K562 (cell line): ENCODE measurements at regions not wholly inside any gene's neighbourhood (a gene's known extent, or its start where the extent isn't known, plus 50 kb on each side); places are given as distances from the start of the nearest gene placed in this dataset.

Experiments used
- ATAC-seq: fragments of 200-7000 bp; cut with Tn5 transposase; 3 replicates; pipeline ENCODE4 v1.9.1; 2020; ENCODE audit warnings: moderate library complexity
- BruUV-seq: library from RNA; stranded (reverse); fragments of 400-500 nt; replicated peaks from 2 replicates; lab custom pipeline; 2021; lab: Mats Ljungman, UMichigan
- CTCF ChIA-PET: fragments of 300-600 bp; formaldehyde crosslinking; extraction: SDS; loops from one replicate; lab custom pipeline; 2021; ENCODE audit warnings: low intra/inter-chr PET ratio; lab: Yijun Ruan, JAX
- POLR2A ChIA-PET: fragments of 300-600, 350-650 bp; sonication (Branson Sonifier 250); formaldehyde crosslinking; extraction: SDS; loops from one replicate; lab custom pipeline; 2021; ENCODE audit warnings: antibody characterized with exemption, inconsistent platforms; lab: Yijun Ruan, JAX
- DNase-seq, 4 experiments: peaks; one replicate each; pipeline versions ENCODE4 v3.0.0 to v3.0.0-alpha.2; 2011 to 2018; ENCODE audit warnings: low spot score in 3 of 4, mixed read lengths in 3 of 4; ENCODE audit errors: extremely low read depth in 1 of 4
- FAIRE-seq: peaks from 2 replicates; lab custom pipeline; 2011; peaks lifted over from hg19 to GRCh38; lab: Jason Lieb, UNC
- H2AFZ ChIP-seq: 2 replicates; pipeline ENCODE4 v1.6.0; 2011; ENCODE audit warnings: low read depth, low read length, control low read depth, inconsistent platforms
- H3K27ac ChIP-seq: fragments of 200-600 bp; 3 replicates; pipeline ENCODE4 v1.8.0; 2011; ENCODE audit warnings: low read depth, mild to moderate bottlenecking, control low read depth, inconsistent platforms, low read length, moderate library complexity, mixed read lengths; ENCODE audit errors: extremely low read depth
- H3K27me3 ChIP-seq, 2 experiments: fragments of 300-600 bp in 1 of 2; 2 replicates in 1 of 2; 3 replicates in 1 of 2; pipeline versions ENCODE4 v1.6.0 to v1.8.0; 2011; ENCODE audit warnings: inconsistent platforms in 2 of 2, low read length in 2 of 2, mild to moderate bottlenecking in 1 of 2, mixed read lengths in 1 of 2, moderate library complexity in 1 of 2; ENCODE audit not compliant: control insufficient read depth in 2 of 2, insufficient read depth in 2 of 2
- H3K36me3 ChIP-seq: fragments of 300-600 bp; 3 replicates; pipeline ENCODE4 v1.8.0; 2011; ENCODE audit warnings: mild to moderate bottlenecking, low read length, inconsistent platforms; ENCODE audit not compliant: control insufficient read depth, insufficient read depth
- H3K4me1 ChIP-seq, 2 experiments: fragments of 200-600 bp in 1 of 2; replicated peaks in 1 of 2; 2 replicates in 1 of 2; 3 replicates in 1 of 2; pipeline versions ENCODE4 v1.5.1 to v1.8.0; 2011; ENCODE audit warnings: inconsistent platforms in 2 of 2, low read length in 2 of 2, mild to moderate bottlenecking in 1 of 2, mixed read lengths in 1 of 2, moderate library complexity in 1 of 2; ENCODE audit not compliant: control insufficient read depth in 2 of 2, insufficient read depth in 2 of 2
- H3K4me2 ChIP-seq: 2 replicates; pipeline ENCODE4 v1.6.1; 2011; ENCODE audit warnings: low read length, control low read depth, inconsistent platforms, mixed read lengths; ENCODE audit not compliant: insufficient read depth
- H3K4me3 ChIP-seq: fragments of 200-600 bp; sonication (generic), shearing (Covaris generic); 2 replicates; pipeline ENCODE4 v1.5.1; 2016; ENCODE audit warnings: control low read depth, inconsistent platforms
- H3K79me2 ChIP-seq: fragments of 200-600 bp; 3 replicates; pipeline ENCODE4 v1.8.0; 2011; ENCODE audit warnings: low read length, inconsistent platforms; ENCODE audit not compliant: control insufficient read depth, insufficient read depth
- H3K9ac ChIP-seq, 2 experiments: 2 replicates each; pipeline versions ENCODE4 v1.6.0 to v1.6.1; 2011; ENCODE audit warnings: low read depth in 2 of 2, low read length in 2 of 2, control low read depth in 1 of 2, inconsistent platforms in 1 of 2, mild to moderate bottlenecking in 1 of 2, mixed read lengths in 1 of 2; ENCODE audit not compliant: insufficient read depth in 1 of 2
- H3K9me1 ChIP-seq: one replicate; pipeline ENCODE4 v1.6.0; 2011; ENCODE audit warnings: inconsistent platforms, mild to moderate bottlenecking, low read length, moderate library complexity; ENCODE audit not compliant: control insufficient read depth, insufficient read depth
- H3K9me3 ChIP-seq: replicated peaks from 2 replicates; pipeline ENCODE4 v1.5.1; 2011; ENCODE audit warnings: low read depth, low read length, inconsistent platforms; ENCODE audit not compliant: control insufficient read depth, insufficient read depth
- H4K20me1 ChIP-seq: replicated peaks from 2 replicates; pipeline ENCODE4 v1.6.1; 2011; ENCODE audit warnings: low read length, inconsistent platforms, mixed read lengths; ENCODE audit not compliant: control insufficient read depth, insufficient read depth
- CEBPB ChIP-seq: fragments of 450-650 bp; IDR thresholded peaks from 2 replicates; pipeline ENCODE4 v1.6.1; 2016; ENCODE audit warnings: missing genetic modification characterization, missing compliant biosample characterization
- CEBPG ChIP-seq, 3 experiments: fragments of 200-800 bp in 1 of 3; sonication (Bioruptor generic) in 1 of 3; sonication (generic) in 1 of 3; formaldehyde crosslinking in 1 of 3; IDR thresholded peaks in 2 of 3; conservative IDR thresholded peaks in 1 of 3; 2 replicates each; pipeline versions ENCODE4 v1.6.1 to v1.8.0; 2016 to 2022; ENCODE audit warnings: missing compliant biosample characterization in 2 of 3, missing genetic modification characterization in 2 of 3, mild to moderate bottlenecking in 1 of 3, missing genetic modification reagents in 1 of 3
- MEIS2 ChIP-seq: fragments of 450-650 bp; IDR thresholded peaks from 2 replicates; pipeline ENCODE4 v1.6.1; 2014; ENCODE audit warnings: mild to moderate bottlenecking; ENCODE audit not compliant: partially characterized antibody
- POU5F1 ChIP-seq: fragments of 150-350 bp; IDR thresholded peaks from 2 replicates; pipeline ENCODE4 v1.6.1; 2014; ENCODE audit warnings: borderline replicate concordance, low read length, low read depth, mild to moderate bottlenecking; ENCODE audit not compliant: partially characterized antibody
- RB1 ChIP-seq: fragments of 450-650 bp; IDR thresholded peaks from 2 replicates; pipeline ENCODE4 v1.6.1; 2017; ENCODE audit warnings: low read depth, mild to moderate bottlenecking
- TAF9B ChIP-seq: fragments of 450-650 bp; IDR thresholded peaks from 2 replicates; pipeline ENCODE4 v1.6.1; 2018; ENCODE audit warnings: mild to moderate bottlenecking; ENCODE audit not compliant: partially characterized antibody
- ZNF316 ChIP-seq: fragments of 450-650 bp; IDR thresholded peaks from 2 replicates; pipeline ENCODE4 v1.6.1; 2016
- ZNF707 ChIP-seq: fragments of 250-450 bp; sonication (Bioruptor Pico); conservative IDR thresholded peaks from 2 replicates; pipeline ENCODE4 v1.8.0; 2022; ENCODE audit warnings: inconsistent platforms, mild to moderate bottlenecking, moderate library complexity
- in situ Hi-C: fragments of 300-500 bp; cut with MboI; formaldehyde crosslinking; loops from 4 replicates; pipeline ENCODE4 v1.15.0; 2018; ENCODE audit warnings: inconsistent platforms, mixed read lengths
- intact Hi-C: fragments of 100-400 bp; cut with micrococcal nuclease; formaldehyde crosslinking; loops from 2 replicates; pipeline ENCODE4 v1.14.2; 2022
- TF ChIP-seq, protein P1 (sequence below): fragments of 450-650 bp; IDR thresholded peaks from 2 replicates; pipeline ENCODE4 v1.6.1; 2016
- TF ChIP-seq, protein P2 (sequence below): fragments of 450-650 bp; IDR thresholded peaks from 2 replicates; pipeline ENCODE4 v1.6.1; 2017; ENCODE audit warnings: mild to moderate bottlenecking, moderate library complexity
- TF ChIP-seq, protein P3 (sequence below): sonication (generic); formaldehyde crosslinking; IDR thresholded peaks from 2 replicates; pipeline ENCODE4 v1.8.1; 2022; ENCODE audit warnings: missing genetic modification reagents
- TF ChIP-seq, protein P4 (sequence below), 2 experiments: IDR thresholded peaks in 1 of 2; conservative IDR thresholded peaks in 1 of 2; 2 replicates each; pipeline ENCODE4 v1.6.1; 2016; ENCODE audit warnings: low read depth in 2 of 2, mild to moderate bottlenecking in 1 of 2, missing compliant biosample characterization in 1 of 2, missing genetic modification characterization in 1 of 2, moderate library complexity in 1 of 2
- TF ChIP-seq, protein P5 (sequence below), 2 experiments: fragments of 450-650 bp in 1 of 2; sonication (generic) in 1 of 2; formaldehyde crosslinking in 1 of 2; IDR thresholded peaks in 1 of 2; conservative IDR thresholded peaks in 1 of 2; 2 replicates each; pipeline versions ENCODE4 v1.6.1 to v1.8.1; 2016 to 2023; ENCODE audit warnings: mild to moderate bottlenecking in 2 of 2, moderate library complexity in 2 of 2, inconsistent platforms in 1 of 2, missing genetic modification reagents in 1 of 2

DNA sequence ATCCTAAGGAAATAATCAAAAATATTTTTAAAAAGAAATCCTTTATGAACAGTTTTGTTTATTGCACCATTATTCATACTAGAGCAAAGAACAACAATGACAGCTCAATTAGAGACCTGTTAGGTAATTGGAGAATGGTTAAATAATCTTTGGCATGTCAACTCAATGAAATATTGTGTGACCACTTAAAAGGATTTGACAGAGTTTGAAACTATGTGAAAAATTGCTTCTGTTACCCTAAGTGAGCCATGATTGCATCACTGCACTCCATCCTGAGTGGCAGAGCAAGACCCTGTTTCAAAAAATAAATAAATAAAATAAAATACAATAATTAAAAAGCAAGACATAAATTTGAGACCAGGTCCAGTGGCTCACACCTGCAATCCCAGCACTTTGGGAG, 66.1 kb upstream of the ATP8B1 start:
- Histone ChIP-seq H3K27me3 (no peaks in the 10 kb centered on the region), H4K20me1 (no peaks in the 10 kb centered on the region), H3K9me3 (no peaks in the 10 kb centered on the region), H3K36me3 (no peaks in the 10 kb centered on the region), H3K4me1 (no peaks in the 10 kb centered on the region), H2AFZ (no peak overlapping the region), H3K4me2 (no peak overlapping the region), H3K9me1 (no peaks in the 10 kb centered on the region), H3K79me2 (no peaks in the 10 kb centered on the region), H3K4me3 (no peak overlapping the region), H3K27ac (no peak overlapping the region), H3K9ac (no peak overlapping the region)
- DNase-seq (no peak), ATAC-seq (no peak), FAIRE-seq (no peak)
- ChIA-PET CTCF (no interaction called here), POLR2A (interaction anchor here (0.6 kb wide), 1 partner anchor 289 kb away, joined by 4 read pairs; no protein-coding TSS in a partner anchor)
- intact Hi-C loops, result no loop called here
- in situ Hi-C loops, result loop anchor here (25.0 kb wide), 1 partner anchor 232 kb away; no protein-coding TSS in a partner anchor
- BruUV-seq, result no TSS peak
- TF ChIP-seq POU5F1 (no peak), RB1 (no peak), MEIS2 (peak; percentile 86), ZNF707 (CRISPR knock-in tag) (no peak), TAF9B (no peak), ZNF316 (no peak), CEBPB (tag) (0 out of 2 replicates have a peak, but pooled peaks have one; percentile 20), CEBPG (CRISPR knock-in tag; IDR thresholded peaks at IDR 0.05) (peak; percentile 51; the same call in 1 of the 2 replicates), CEBPG (tag; conservative IDR thresholded peaks at IDR 0.05 in 1 of 2, IDR thresholded peaks at IDR 0.05 in 1 of 2) (peak; percentile 31 to 86; a peak in 3 of 4 replicates)
- TF ChIP-seq, protein P1, sequence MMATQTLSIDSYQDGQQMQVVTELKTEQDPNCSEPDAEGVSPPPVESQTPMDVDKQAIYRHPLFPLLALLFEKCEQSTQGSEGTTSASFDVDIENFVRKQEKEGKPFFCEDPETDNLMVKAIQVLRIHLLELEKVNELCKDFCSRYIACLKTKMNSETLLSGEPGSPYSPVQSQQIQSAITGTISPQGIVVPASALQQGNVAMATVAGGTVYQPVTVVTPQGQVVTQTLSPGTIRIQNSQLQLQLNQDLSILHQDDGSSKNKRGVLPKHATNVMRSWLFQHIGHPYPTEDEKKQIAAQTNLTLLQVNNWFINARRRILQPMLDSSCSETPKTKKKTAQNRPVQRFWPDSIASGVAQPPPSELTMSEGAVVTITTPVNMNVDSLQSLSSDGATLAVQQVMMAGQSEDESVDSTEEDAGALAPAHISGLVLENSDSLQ, result peak; percentile 64
- TF ChIP-seq, protein P2, sequence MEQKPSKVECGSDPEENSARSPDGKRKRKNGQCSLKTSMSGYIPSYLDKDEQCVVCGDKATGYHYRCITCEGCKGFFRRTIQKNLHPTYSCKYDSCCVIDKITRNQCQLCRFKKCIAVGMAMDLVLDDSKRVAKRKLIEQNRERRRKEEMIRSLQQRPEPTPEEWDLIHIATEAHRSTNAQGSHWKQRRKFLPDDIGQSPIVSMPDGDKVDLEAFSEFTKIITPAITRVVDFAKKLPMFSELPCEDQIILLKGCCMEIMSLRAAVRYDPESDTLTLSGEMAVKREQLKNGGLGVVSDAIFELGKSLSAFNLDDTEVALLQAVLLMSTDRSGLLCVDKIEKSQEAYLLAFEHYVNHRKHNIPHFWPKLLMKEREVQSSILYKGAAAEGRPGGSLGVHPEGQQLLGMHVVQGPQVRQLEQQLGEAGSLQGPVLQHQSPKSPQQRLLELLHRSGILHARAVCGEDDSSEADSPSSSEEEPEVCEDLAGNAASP, result no peak
- TF ChIP-seq, protein P3, sequence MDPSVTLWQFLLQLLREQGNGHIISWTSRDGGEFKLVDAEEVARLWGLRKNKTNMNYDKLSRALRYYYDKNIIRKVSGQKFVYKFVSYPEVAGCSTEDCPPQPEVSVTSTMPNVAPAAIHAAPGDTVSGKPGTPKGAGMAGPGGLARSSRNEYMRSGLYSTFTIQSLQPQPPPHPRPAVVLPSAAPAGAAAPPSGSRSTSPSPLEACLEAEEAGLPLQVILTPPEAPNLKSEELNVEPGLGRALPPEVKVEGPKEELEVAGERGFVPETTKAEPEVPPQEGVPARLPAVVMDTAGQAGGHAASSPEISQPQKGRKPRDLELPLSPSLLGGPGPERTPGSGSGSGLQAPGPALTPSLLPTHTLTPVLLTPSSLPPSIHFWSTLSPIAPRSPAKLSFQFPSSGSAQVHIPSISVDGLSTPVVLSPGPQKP (CRISPR knock-in tag), result no peak
- TF ChIP-seq, protein P4, sequence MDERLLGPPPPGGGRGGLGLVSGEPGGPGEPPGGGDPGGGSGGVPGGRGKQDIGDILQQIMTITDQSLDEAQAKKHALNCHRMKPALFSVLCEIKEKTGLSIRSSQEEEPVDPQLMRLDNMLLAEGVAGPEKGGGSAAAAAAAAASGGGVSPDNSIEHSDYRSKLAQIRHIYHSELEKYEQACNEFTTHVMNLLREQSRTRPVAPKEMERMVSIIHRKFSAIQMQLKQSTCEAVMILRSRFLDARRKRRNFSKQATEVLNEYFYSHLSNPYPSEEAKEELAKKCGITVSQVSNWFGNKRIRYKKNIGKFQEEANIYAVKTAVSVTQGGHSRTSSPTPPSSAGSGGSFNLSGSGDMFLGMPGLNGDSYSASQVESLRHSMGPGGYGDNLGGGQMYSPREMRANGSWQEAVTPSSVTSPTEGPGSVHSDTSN (CRISPR knock-in tag; IDR thresholded peaks at IDR 0.05; ENCODE audit: low read depth), result no peak
- TF ChIP-seq, protein P4 (tag; conservative IDR thresholded peaks at IDR 0.05; ENCODE audit: low read depth), result peak; percentile 46
- TF ChIP-seq, protein P5, sequence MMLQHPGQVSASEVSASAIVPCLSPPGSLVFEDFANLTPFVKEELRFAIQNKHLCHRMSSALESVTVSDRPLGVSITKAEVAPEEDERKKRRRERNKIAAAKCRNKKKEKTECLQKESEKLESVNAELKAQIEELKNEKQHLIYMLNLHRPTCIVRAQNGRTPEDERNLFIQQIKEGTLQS (IDR thresholded peaks at IDR 0.05), result peak; percentile 70; the same call in 1 of the 2 replicates
- TF ChIP-seq, protein P5 (CRISPR knock-in tag; conservative IDR thresholded peaks at IDR 0.05), result no peak
